Body of pancreas (tissue), 4 donors: ENCODE measurements at regions not wholly inside any gene's neighbourhood (a gene's known extent, or its start where the extent isn't known, plus 50 kb on each side); places are given as distances from the start of the nearest gene placed in this dataset.

ENCODE experiments used
- ATAC-seq: fragments of 150-250 bp; one replicate; pipeline ENCODE4 v1.9.1; 2016
- DNase-seq, 4 donors: peaks; one replicate each; pipeline ENCODE4 v3.0.0-alpha.2; 2019
- H3K27ac ChIP-seq, 4 donors: fragments of 200-600 bp; sonication (generic); 1 replicate in 3 of 4; 2 replicates in 1 of 4; pipeline versions ENCODE4 v1.5.1 to v1.6.1; 2016 to 2019; ENCODE audit warnings: mild to moderate bottlenecking in 1 of 4, mixed read lengths in 1 of 4, moderate library complexity in 1 of 4
- H3K27me3 ChIP-seq, 2 donors: fragments of 200-600 bp; sonication (generic); one replicate each; pipeline ENCODE4 v1.6.0; 2016; ENCODE audit warnings: mild to moderate bottlenecking in 1 of 2
- H3K36me3 ChIP-seq, 2 donors: fragments of 200-600 bp; sonication (generic); replicated peaks in 1 of 2; 2 replicates each; pipeline ENCODE4 v1.5.1; 2016; ENCODE audit warnings: low read depth in 2 of 2; ENCODE audit not compliant: insufficient read depth in 1 of 2
- H3K4me1 ChIP-seq: fragments of 200-600 bp; sonication (generic); one replicate; pipeline ENCODE4 v1.6.0; 2016
- H3K4me3 ChIP-seq, 2 donors: fragments of 200-600 bp; sonication (generic); 1 replicate in 1 of 2; 2 replicates in 1 of 2; pipeline ENCODE4 v1.5.1; 2016 to 2019
- H3K9me3 ChIP-seq, 3 donors: fragments of 200-600 bp; sonication (generic); 1 replicate in 2 of 3; 2 replicates in 1 of 3; pipeline ENCODE4 v1.5.1; 2016
- CTCF ChIP-seq, 7 experiments: fragments of 450-650 bp in 4 of 7; fragments of 200-600 bp in 3 of 7; sonication (generic) in 3 of 7; IDR thresholded peaks; one replicate each; pipeline ENCODE4 v1.5.1; 2016 to 2019; ENCODE audit warnings: antibody characterized with exemption in 7 of 7
- POLR2A ChIP-seq, 3 donors: fragments of 450-650 bp; IDR thresholded peaks; one replicate each; pipeline ENCODE4 v1.6.1; 2016; ENCODE audit warnings: antibody characterized with exemption in 3 of 3, mild to moderate bottlenecking in 2 of 3
- WGBS, 2 donors: methylation state at CpG; one replicate each; pipeline ENCODE4 v1.1.5; 2017; 5-methylcytosine and 5-hydroxymethylcytosine counted together
- intact Hi-C: fragments of 100-400 bp; cut with DNase I; formaldehyde crosslinking; loops from one replicate; pipeline ENCODE4 v1.15.1; 2023

GRCh38 chr10:100672199-100672598 lies 73.2 kb upstream of the PAX2 start:
- Histone ChIP-seq H3K27ac (no peak overlapping the region), H3K36me3 (no peaks in the 10 kb centered on the region), H3K9me3 (no peaks in the 10 kb centered on the region), H3K4me3 (no peak overlapping the region), H3K4me1 (peaks cover 8% of the 10 kb centered on the region), H3K27me3 (peaks cover 0 to 26% of the 10 kb centered on the region in 2 donors)
- no peak for DNase-seq
- intact Hi-C loops: no loop called here
- ATAC-seq: no peak
- no peak for TF ChIP-seq POLR2A (IDR thresholded peaks at IDR 0.05)
- TF ChIP-seq CTCF (IDR thresholded peaks at IDR 0.05): no peak
- WGBS, 2 donors: 79% methylated on average over 3 of the region's 3 CpGs

GRCh38 chr10:100677290-100677945 lies 68.0 kb upstream of the PAX2 start:
- DNase-seq: no peak
- intact Hi-C loops: no loop called here
- TF ChIP-seq POLR2A (IDR thresholded peaks at IDR 0.05): no peak
- TF ChIP-seq CTCF (IDR thresholded peaks at IDR 0.05): no peak
- no peak overlapping the region for H3K27ac ChIP-seq
- H3K4me1 ChIP-seq: peaks cover 8% of the 10 kb centered on the region
- H3K36me3 ChIP-seq: no peaks in the 10 kb centered on the region
- no peak overlapping the region for H3K4me3 ChIP-seq
- WGBS, 2 donors: 41 to 55% methylated on average over 6 of the region's 6 CpGs
- ATAC-seq: no peak
- no peaks in the 10 kb centered on the region for H3K9me3 ChIP-seq
- H3K27me3 ChIP-seq: peaks cover 0 to 29% of the 10 kb centered on the region in 2 donors

- WGBS, 2 donors: 9 to 16% methylated on average over 3 of the region's 3 CpGs
- no peak for TF ChIP-seq POLR2A (IDR thresholded peaks at IDR 0.05)
- no peak for TF ChIP-seq CTCF (IDR thresholded peaks at IDR 0.05)
These were observed 66.1 kb upstream of the PAX2 start for GRCh38 chr10:100679327-100679726.

GRCh38 chr10:100683004-100683403 lies 62.4 kb upstream of the PAX2 start:
- WGBS, 2 donors: 21 to 67% methylated on average over 1 of the region's 1 CpG
- Histone ChIP-seq H3K27me3 (peaks cover 0 to 42% of the 10 kb centered on the region in 2 donors), H3K27ac (no peak overlapping the region), H3K9me3 (no peaks in the 10 kb centered on the region), H3K4me3 (no peak overlapping the region), H3K4me1 (peaks cover 8% of the 10 kb centered on the region), H3K36me3 (no peaks in the 10 kb centered on the region)
- ATAC-seq (no peak), DNase-seq (no peak)
- TF ChIP-seq CTCF (IDR thresholded peaks at IDR 0.05) (no peak), POLR2A (IDR thresholded peaks at IDR 0.05) (no peak)
- intact Hi-C loops: no loop called here

More at GRCh38 chr10:100679327-100679726, 66.1 kb upstream of the PAX2 start:
- no peak overlapping the region for H3K27ac ChIP-seq
- DNase-seq: no peak
- H3K27me3 ChIP-seq: peaks cover 0 to 33% of the 10 kb centered on the region in 2 donors
- no peaks in the 10 kb centered on the region for H3K36me3 ChIP-seq
- intact Hi-C loops: no loop called here
- ATAC-seq: no peak
- no peak overlapping the region for H3K4me3 ChIP-seq
- H3K4me1 ChIP-seq: peaks cover 8% of the 10 kb centered on the region
- no peaks in the 10 kb centered on the region for H3K9me3 ChIP-seq
